ENCODE measurements at regions not wholly inside any gene's neighbourhood (a gene's known extent, or its start where the extent isn't known, plus 50 kb on each side); places are given as distances from the start of the nearest gene placed in this dataset.
"Not testable (repeated sequence)": the region's sequence is repeated elsewhere in the genome, so short reads cannot be mapped to it uniquely, and the experiment has no call there.

- DNase-seq, result no peak
Measured at GRCh38 chr1:4227986-4228385, 327.9 kb upstream of the C1orf174 start.

GRCh38 chr1:4253935-4254334 lies 353.9 kb upstream of the C1orf174 start:
- no peak for DNase-seq

GRCh38 chr1:4256351-4256750 lies 356.3 kb upstream of the C1orf174 start:
- DNase-seq, result no peak

- not testable (repeated sequence) for DNase-seq
Measured at GRCh38 chr1:4258146-4258777, 358.2 kb upstream of the C1orf174 start.

DNA sequence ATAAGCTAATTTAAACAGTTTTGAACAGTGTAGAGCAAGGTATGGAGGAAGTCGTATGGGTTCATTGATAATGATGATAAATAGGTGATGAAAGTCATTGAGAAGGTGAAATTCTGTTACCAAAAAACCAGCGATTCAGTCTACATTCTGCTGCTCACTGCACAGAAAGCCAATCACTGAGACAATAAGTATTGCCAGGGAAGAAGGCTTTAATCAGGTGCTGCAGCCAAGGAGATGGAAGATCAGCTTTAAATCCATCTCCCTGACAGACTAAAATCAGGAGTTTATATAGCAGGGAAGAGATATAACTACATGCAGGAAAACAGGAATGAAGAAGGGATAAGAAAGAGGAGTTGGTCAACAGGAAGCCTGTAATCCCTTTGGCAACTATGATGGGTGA lies 361.3 kb upstream of the C1orf174 start:
- no peak for DNase-seq

DNA sequence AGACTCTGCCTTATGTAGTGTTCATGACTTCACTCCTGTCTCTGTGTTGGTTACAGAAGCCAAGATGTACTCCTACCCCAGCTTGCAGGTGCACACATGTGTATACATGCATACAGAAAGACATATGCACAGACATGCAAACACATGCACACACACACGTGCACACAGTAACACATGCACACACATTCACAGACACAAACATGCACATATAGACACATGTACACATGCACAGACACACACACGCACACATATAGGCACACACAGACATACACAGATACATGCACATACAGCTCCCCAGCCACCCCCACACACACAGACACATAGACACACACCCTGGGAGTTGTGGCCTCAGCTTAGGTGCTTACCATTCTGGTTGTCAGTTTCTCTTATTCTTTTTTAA lies 362.6 kb upstream of the C1orf174 start:
- no peak for DNase-seq

DNA sequence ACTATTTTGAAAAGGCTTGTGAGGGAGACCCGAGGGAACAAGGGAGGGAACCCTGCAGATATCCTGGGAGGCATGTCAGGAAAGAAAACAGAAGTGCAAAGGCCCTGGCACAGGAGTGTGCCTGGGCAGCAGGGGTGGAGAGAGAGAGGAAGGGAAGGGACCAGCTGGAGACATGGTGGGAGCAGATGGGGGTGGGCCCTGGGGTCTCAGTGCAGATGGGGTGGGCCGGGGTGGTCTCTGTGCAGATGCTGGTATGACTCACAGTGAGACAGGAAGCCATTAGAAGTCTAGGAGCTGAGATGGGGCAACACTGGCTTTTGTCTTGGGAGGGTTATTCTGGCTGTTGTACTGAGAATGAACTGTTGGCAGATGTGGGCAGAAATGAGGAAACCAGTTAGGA lies 363.6 kb upstream of the C1orf174 start:
- DNase-seq, result no peak

DNA sequence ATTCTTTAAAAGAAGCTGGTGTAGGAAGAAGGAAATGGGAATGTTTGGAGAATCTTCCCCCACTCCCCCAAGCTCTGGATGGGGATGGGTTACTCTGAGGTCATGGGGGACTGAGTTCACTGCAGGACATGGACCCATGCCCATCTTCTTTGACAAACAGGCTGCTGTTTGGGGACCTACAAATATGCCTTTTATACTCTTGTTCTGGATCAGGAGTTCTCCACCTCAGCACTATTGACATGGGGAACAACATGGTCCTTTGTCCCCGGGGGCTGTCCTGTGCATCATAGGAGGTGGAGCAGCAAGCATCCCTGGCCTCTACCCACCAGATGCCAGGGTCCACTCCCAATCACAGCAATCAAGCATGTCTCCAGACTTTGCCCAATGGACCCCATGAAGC lies 365.8 kb upstream of the C1orf174 start:
- no peak for DNase-seq

DNA sequence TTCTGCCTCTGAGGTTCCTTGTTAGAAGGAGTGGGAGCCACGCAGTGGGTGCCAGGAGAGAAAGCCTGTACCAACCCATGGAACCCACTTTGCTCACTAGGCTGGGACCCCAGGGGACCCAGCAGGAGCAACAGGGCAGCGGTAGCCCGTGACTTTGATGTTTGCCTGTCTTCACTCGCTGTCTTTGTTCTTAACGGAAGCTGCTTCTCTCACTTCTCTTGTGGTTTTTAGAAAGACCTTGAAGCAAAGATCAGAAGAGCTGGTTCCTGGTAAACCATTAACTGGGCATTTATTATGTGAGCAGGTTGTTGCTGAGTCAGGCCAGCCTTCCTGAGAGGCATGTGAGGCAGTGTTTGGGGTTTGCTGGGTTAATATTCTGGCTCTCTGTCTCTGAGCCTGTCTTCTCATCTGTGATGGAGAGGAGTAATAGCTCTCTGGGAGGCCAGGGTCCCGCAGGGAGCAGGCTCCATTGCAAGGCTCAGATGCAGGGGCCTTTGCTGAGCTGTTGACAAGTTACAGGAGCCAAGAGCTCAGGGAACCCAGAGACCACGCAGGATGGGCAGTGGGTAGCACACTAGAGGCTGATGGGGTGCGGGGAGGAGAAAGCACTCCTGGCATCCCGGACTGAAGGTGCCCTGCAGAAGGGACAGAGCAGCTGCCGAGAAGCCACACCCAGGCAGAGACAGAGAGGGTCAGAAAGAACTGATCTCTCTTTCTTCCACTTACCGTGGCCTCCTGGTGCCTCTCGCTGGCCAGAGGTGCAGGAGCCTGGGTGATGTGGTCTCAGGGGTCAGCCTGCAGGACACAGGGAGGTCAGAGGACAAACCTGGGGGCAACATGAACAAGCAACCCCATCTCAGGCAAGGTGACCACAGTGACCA lies 367.5 kb upstream of the C1orf174 start:
- DNase-seq, result no peak

GRCh38 chr1:4268262-4268888 lies 368.3 kb upstream of the C1orf174 start:
- no peak for DNase-seq

DNA sequence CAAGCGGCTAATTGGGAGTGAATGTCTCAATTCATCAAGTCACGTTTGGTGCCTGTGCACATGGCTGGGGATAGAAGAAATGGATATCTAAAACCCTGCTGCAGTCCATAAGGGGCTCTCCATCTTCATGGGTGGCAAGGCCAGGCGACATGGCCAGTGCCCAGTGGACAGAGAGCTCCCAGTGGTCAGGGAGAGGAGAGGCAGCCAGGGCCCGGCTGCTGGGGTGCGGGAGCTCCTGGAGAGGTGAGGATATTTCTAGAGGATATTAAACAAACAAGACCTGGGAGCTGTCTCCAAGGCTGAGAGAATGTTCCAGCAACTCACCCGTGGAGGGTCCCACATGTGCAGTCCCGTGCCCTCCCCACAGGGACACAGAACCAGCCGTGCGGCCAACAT lies 368.8 kb upstream of the C1orf174 start:
- DNase-seq, result no peak

DNA sequence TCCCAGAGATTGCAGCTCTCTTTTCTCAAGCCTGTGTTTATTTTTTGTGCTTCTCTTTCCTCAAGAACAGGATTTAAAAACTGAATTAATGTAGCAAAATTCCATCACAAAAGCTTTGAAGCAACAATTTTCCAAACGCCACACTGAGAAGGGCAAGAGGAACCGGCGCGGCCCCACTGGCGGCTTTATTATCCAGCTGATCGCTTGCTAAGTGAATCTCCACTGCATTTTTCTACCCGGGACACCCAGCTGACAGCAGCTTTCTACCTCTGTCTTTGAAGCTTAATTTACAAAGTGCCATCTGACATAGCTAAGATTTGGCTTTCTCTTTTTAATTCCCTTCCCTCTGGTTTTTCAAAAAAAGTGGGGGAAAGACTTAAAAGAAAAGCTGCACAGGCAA lies 369.3 kb upstream of the C1orf174 start:
- no peak for DNase-seq

DNA sequence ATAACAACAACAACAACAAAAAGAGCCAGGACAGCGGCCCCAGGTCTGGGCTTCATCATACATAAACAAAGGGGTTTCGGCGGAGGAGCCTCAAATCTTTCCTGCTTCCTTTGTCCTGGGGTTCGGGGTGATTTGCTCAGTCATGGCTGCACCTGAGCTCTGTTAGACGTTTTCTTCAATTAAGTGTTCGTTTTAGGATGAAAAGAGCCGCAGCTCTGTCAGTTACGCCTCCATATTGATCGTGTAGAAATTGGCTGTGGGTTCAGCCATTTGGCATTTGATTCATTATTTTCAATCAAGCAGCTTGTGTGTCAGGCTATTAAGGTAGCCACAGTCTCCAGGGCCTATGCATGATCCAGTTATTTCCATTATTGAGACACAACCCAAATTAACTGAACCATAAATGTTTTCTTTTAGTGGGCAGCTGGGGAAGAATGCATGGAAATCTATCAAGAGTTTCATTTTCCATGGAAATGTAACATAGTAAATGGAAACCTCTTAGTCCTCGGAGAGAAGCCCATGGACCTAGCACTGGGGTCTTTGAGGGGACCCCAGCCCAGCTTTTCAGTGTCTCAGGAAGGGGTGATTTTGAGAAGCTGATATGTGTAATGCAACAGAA lies 370.0 kb upstream of the C1orf174 start:
- no peak for DNase-seq

DNA sequence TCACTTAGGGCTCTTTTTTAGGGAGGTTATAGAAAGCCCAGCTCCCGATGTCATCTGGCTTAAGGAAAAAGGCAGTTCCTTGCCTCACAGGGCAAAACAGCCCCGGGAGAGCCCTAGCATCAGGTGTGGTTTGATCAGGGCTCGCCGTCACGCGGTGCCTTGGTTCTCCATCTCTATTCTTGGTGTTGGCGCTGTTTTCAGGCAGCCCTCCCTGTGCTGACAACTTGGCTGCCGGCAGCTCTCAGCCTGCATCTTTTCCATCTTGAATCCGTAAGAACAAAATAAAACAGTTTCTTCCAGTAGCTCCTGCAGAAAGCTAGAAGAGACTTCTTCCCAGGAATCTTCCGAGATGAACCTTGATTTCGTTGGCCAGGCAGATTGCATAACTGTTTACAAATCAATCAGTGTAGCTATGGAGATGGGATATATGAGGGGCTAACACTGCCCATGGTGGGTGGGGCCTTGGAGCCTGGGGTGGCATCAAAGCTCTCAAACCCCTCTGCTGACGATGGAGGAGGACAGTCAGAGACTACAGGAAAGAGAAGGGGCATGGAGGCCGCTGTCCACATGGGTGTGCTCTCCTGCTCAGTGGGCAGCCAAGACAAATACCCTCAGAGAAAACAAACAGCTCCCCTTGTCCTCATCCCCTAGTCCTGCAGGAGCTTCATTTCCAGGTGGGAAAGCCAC lies 370.7 kb upstream of the C1orf174 start:
- no peak for DNase-seq

GRCh38 chr1:4271338-4271998 lies 371.4 kb upstream of the C1orf174 start:
- no peak for DNase-seq

DNA sequence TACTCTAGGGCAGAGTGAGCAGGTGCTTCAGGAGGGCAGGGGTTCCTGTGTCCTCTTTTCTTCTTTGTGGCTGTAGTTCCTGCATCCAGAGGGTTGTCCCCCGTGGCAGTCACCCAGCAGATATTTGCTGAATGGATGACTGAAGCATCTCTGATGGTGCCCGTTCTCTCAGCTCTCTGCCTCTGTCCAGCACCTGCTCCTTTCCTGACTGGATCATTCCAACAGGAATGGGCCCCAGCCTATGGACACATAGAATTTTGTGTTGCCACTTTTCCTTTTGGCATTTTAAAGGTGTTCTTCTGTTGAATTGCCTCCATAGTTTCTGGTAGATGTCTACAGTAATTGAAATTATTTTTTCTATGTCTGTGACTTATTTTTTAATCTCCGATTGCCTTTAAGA lies 372.5 kb upstream of the C1orf174 start:
- DNase-seq, result no peak

DNA sequence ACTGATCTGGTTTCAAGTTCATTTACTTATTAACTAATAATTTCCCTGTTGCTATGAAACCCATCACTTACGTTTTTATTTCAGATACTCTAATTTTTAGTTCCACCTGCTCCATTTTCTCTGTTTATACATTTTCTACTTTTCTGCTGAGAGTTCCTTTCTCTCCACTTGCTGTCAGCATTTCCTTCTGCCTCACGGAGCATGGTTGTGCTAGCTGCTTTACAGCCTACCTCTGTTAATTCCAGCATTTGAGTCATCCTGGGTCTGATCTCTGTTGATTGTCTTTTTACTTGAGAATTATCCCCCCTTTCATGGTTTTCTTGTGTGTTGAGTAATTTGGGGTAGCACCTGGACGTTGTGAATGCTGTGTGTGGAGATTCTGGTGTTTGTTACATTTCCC lies 373.2 kb upstream of the C1orf174 start:
- no peak for DNase-seq

DNA sequence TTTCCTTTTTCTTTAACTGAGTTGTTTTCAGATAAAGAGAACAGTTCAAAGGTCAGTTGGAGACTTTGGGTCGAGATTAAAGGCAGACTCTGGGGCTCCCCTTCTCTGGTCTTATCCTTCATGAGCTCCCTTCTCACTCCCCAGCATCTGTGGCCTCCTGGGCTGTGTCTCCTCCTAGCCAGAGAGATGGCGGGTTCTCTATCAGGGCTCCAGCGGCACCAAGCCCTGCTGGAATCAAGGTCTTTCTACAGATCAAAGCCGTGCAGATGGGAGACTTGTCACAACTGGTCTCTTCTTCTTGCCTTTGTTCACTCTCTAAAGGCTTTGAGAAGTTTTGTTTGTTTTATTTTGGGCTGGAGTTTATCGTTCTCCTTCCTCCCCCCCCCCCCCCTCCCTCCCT lies 373.7 kb upstream of the C1orf174 start:
- no peak for DNase-seq

DNA sequence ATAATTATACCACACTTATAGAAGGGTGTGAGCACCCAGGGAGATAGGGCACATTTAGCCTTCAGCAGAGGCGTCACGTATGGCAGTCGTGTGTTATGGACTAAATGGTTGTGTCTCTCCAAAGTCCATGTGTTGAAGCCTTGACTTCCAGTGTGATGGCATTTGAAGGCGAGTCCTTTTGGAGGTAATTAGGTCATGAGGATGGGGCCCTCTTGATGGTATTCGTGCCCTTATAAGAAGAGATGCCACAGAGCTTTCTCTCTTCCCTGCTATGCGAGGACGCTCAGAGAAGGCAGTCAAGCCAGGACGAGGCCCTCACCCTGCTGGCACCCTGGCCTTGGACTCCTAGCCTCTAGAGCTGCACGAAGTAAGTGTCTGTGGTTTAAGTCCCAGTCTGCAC lies 375.0 kb upstream of the C1orf174 start:
- no peak for DNase-seq

DNA sequence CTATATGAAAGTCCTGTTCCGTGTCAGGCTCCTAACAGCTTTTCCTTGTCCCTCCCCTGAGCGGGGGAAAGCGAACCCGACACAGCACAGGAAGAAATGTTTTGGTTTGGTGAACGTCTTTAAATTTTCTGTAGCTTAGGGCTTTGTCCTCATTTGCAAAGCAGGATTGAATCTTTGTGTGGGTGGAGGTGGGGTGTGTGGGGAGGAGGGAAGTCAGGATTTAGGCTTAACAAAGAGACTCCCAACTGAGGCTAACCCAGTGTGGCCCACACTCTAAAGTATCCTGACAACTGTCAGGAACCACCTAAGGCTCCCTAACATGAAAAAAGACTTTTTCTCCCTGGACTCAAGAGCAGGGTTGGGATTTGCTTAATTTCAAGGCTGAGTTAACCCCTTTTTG lies 376.2 kb upstream of the C1orf174 start:
- DNase-seq, result no peak

- DNase-seq, result no peak
Measured at GRCh38 chr1:4277598-4277997, 376.8 kb upstream of the AJAP1 start.

GRCh38 chr1:4284976-4285375 lies 369.4 kb upstream of the AJAP1 start:
- no peak for DNase-seq

GRCh38 chr1:4292861-4293260 lies 361.5 kb upstream of the AJAP1 start:
- DNase-seq, result no peak
